ENCODE measurements at regions not wholly inside any gene's neighbourhood (a gene's known extent, or its start where the extent isn't known, plus 50 kb on each side); places are given as distances from the start of the nearest gene placed in this dataset.

- no peak for DNase-seq (ENCODE audit: low spot score, unreplicated experiment)
- Mint-ChIP-seq H3K9me3 (ENCODE audit: low read depth) (no peaks in the 10 kb centered on the region), H3K4me3 (ENCODE audit: low read depth) (no peak overlapping the region), H3K27ac (no peak overlapping the region), H3K36me3 (ENCODE audit: insufficient read depth) (no peaks in the 10 kb centered on the region), H3K4me1 (ENCODE audit: low read depth) (peaks cover 2% of the 10 kb centered on the region), H3K27me3 (peaks cover 6% of the 10 kb centered on the region)
- TF ChIP-seq CTCF (IDR thresholded peaks at IDR 0.05; ENCODE audit: unreplicated experiment), result no peak
These were observed 102.5 kb downstream of the SPTSSA start for GRCh38 chr14:34359420-34360117.

- no peak overlapping the region for H3K27ac Mint-ChIP-seq
- H3K4me1 Mint-ChIP-seq (ENCODE audit: low read depth), result peaks cover 2% of the 10 kb centered on the region
- H3K9me3 Mint-ChIP-seq (ENCODE audit: low read depth), result no peaks in the 10 kb centered on the region
- DNase-seq (ENCODE audit: low spot score, unreplicated experiment), result no peak
- no peaks in the 10 kb centered on the region for H3K36me3 Mint-ChIP-seq (ENCODE audit: insufficient read depth)
- no peak for TF ChIP-seq CTCF (IDR thresholded peaks at IDR 0.05; ENCODE audit: unreplicated experiment)
- H3K4me3 Mint-ChIP-seq (ENCODE audit: low read depth), result no peak overlapping the region
- no peaks in the 10 kb centered on the region for H3K27me3 Mint-ChIP-seq
These were observed 105.8 kb downstream of the SPTSSA start for GRCh38 chr14:34356264-34356654.

- no peak overlapping the region for H3K27ac Mint-ChIP-seq
- no peak overlapping the region for H3K4me3 Mint-ChIP-seq (ENCODE audit: low read depth)
- no peaks in the 10 kb centered on the region for H3K36me3 Mint-ChIP-seq (ENCODE audit: insufficient read depth)
- peaks cover 2% of the 10 kb centered on the region for H3K4me1 Mint-ChIP-seq (ENCODE audit: low read depth)
- H3K27me3 Mint-ChIP-seq, result no peaks in the 10 kb centered on the region
- H3K9me3 Mint-ChIP-seq (ENCODE audit: low read depth), result no peaks in the 10 kb centered on the region
- no peak for DNase-seq (ENCODE audit: low spot score, unreplicated experiment)
- no peak for TF ChIP-seq CTCF (IDR thresholded peaks at IDR 0.05; ENCODE audit: unreplicated experiment)
These were observed 106.3 kb downstream of the SPTSSA start for GRCh38 chr14:34355584-34356263.

GRCh38 chr14:34354556-34354955 is 107.5 kb downstream of the SPTSSA start:
- H3K36me3 Mint-ChIP-seq (ENCODE audit: insufficient read depth), result no peaks in the 10 kb centered on the region
- peaks cover 2% of the 10 kb centered on the region for H3K4me1 Mint-ChIP-seq (ENCODE audit: low read depth)
- H3K27ac Mint-ChIP-seq, result no peak overlapping the region
- DNase-seq (ENCODE audit: low spot score, unreplicated experiment), result no peak
- H3K9me3 Mint-ChIP-seq (ENCODE audit: low read depth), result no peaks in the 10 kb centered on the region
- H3K4me3 Mint-ChIP-seq (ENCODE audit: low read depth), result no peak overlapping the region
- no peaks in the 10 kb centered on the region for H3K27me3 Mint-ChIP-seq
- no peak for TF ChIP-seq CTCF (IDR thresholded peaks at IDR 0.05; ENCODE audit: unreplicated experiment)

- no peaks in the 10 kb centered on the region for H3K27me3 Mint-ChIP-seq
- H3K36me3 Mint-ChIP-seq (ENCODE audit: insufficient read depth), result no peaks in the 10 kb centered on the region
- no peaks in the 10 kb centered on the region for H3K4me1 Mint-ChIP-seq (ENCODE audit: low read depth)
- no peak for DNase-seq (ENCODE audit: low spot score, unreplicated experiment)
- no peak for TF ChIP-seq CTCF (IDR thresholded peaks at IDR 0.05; ENCODE audit: unreplicated experiment)
- no peak overlapping the region for H3K27ac Mint-ChIP-seq
- H3K4me3 Mint-ChIP-seq (ENCODE audit: low read depth), result no peak overlapping the region
- H3K9me3 Mint-ChIP-seq (ENCODE audit: low read depth), result peaks cover 13% of the 10 kb centered on the region
These were observed 111.1 kb downstream of the SPTSSA start for GRCh38 chr14:34350903-34351302.
